Fibroblast of the aortic adventitia (primary cell): ENCODE measurements at regions not wholly inside any gene's neighbourhood (a gene's known extent, or its start where the extent isn't known, plus 50 kb on each side); places are given as distances from the start of the nearest gene placed in this dataset.
A peak's percentile ranks its signal among the peaks of the same experiment; 100 is the strongest.

Experiments used
- DNase-seq: peaks from one replicate; pipeline ENCODE4 v3.0.0-alpha.2; 2010; ENCODE audit warnings: low read depth
- H3K4me3 ChIP-seq: 2 replicates; pipeline ENCODE4 v1.5.1; 2011; ENCODE audit warnings: low read depth, mild to moderate bottlenecking, control low read depth, low read length, moderate library complexity
- TF ChIP-seq, protein P1 (sequence below): IDR thresholded peaks from 2 replicates; pipeline ENCODE4 v1.5.1; 2011; ENCODE audit warnings: mild to moderate bottlenecking, low read length, control low read depth, inconsistent platforms; ENCODE audit not compliant: insufficient read depth

DNA sequence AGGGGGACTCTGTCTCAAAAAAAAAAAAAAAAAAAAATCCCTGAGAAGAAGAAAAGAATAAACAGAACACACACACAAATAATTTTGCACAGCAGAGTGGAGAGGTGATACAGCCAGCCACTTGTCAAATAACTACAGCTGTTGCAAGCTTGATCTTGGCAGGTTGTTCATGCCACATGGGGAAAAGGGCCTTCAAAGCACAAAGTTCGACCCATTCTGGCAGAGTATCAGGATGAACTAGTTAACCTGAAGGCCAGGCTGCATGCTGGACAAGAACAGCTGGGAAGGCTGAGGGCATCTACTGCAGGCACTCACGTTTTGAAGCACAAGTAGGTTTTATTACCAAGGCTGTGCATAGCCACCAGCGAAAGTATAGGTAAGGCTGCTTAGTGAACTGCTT, 104.1 kb downstream of the KCTD15 start:
- no peak for DNase-seq
- no peak overlapping the region for H3K4me3 ChIP-seq
- TF ChIP-seq, protein P1, sequence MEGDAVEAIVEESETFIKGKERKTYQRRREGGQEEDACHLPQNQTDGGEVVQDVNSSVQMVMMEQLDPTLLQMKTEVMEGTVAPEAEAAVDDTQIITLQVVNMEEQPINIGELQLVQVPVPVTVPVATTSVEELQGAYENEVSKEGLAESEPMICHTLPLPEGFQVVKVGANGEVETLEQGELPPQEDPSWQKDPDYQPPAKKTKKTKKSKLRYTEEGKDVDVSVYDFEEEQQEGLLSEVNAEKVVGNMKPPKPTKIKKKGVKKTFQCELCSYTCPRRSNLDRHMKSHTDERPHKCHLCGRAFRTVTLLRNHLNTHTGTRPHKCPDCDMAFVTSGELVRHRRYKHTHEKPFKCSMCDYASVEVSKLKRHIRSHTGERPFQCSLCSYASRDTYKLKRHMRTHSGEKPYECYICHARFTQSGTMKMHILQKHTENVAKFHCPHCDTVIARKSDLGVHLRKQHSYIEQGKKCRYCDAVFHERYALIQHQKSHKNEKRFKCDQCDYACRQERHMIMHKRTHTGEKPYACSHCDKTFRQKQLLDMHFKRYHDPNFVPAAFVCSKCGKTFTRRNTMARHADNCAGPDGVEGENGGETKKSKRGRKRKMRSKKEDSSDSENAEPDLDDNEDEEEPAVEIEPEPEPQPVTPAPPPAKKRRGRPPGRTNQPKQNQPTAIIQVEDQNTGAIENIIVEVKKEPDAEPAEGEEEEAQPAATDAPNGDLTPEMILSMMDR, result no peak

DNA sequence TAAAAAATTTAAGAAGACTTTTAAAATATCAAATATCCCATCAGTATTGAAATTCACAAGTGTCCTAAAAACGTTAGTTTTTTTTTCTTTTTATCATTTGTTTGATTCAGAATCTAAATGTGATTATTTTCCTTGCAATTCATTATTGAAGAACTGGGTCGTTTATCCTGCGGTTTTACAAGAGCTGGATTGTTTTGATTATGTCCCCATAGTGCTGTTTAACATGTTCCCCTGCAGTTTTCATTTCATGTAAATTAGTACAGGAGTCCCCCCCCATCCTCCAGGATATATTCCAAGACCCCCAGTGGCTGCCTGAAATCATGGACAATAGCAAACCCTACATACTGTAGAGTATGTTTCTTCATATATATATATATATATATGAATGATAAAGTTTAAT, 105.7 kb downstream of the KCTD15 start:
- H3K4me3 ChIP-seq, result no peak overlapping the region
- DNase-seq, result no peak
- TF ChIP-seq, protein P1, result no peak

DNA sequence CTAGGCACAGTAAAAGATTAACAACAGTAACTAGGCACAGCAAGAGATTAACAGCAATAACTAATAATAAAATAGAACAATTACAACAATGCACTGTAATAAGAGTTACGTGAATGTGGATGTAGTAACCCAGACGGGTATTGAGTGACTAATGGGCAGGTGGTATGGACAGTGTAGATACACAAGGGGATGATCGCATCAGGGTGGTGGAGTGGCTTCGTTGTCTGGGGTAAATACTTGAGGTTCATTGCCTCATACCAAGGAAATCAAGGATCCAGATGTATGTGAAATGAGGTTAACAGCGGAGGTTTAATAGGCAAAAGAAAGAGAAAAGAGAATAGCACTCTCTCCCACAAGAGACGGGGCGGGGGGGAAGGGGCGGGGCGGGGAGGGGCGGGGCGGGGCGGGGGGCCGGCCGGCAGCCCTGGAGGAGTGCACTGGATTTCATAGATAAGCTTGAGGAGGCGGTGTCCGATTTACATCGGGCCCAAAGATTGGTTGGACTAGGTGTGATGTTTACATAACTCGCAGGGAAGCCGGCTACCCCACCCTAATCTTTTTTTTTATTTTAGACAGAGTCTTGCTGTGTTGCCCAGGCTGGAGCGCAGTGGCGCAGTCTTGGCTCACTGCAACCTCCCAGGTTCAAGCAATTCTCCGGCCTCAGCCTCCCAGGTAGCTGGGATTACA, 106.3 kb downstream of the KCTD15 start:
- DNase-seq, result no peak
- TF ChIP-seq, protein P1, result no peak
- H3K4me3 ChIP-seq, result no peak overlapping the region

- TF ChIP-seq, protein P1, result no peak
Observed at GRCh38 chr19:33903489-33903850, 106.8 kb downstream of the KCTD15 start.

GRCh38 chr19:33904681-33905080, 108.0 kb downstream of the KCTD15 start:
- DNase-seq, result no peak

More at GRCh38 chr19:33903489-33903850, 106.8 kb downstream of the KCTD15 start:
- H3K4me3 ChIP-seq, result no peak overlapping the region
- no peak for DNase-seq

DNA sequence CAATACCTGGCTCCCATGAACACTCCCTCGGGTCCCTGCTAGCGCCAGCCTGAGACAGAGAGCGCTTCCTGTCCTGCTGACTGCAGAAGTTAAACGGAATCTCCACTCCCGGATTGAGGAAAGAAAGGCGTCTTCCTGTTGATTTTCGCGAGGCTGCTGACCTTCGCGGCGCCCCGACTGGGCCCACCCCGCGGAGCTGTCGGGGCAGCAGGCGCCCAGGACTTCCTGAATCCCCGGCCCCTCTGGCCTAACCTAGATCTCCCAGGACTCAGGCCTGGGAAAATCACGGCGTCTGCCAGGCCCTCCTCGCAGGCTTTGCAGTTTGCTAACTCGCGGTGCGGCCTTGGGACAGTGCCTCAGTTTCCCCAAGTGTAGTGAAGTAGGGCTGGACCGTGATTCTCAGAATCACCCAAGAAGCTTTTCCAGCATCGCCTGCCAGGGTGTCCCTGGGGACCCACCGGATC, 108.8 kb downstream of the KCTD15 start:
- TF ChIP-seq, protein P1, result no peak
- DNase-seq, result no peak
- peak overlapping the region; percentile 44 for H3K4me3 ChIP-seq

More at GRCh38 chr19:33904681-33905080, 108.0 kb downstream of the KCTD15 start:
- no peak overlapping the region for H3K4me3 ChIP-seq
- TF ChIP-seq, protein P1, result no peak
